GM19099 (cell line): ENCODE measurements at regions not wholly inside any gene's neighbourhood (a gene's known extent, or its start where the extent isn't known, plus 50 kb on each side); places are given as distances from the start of the nearest gene placed in this dataset.

Experiments
- POLR2A ChIP-seq: IDR thresholded peaks from 3 replicates; pipeline ENCODE4 v1.6.1; 2011; ENCODE audit warnings: low read depth; ENCODE audit not compliant: insufficient read length; ENCODE audit errors: extremely low read depth

- TF ChIP-seq POLR2A: no peak
These were observed 72.1 kb upstream of the ANKRD55 start for GRCh38 chr5:56305001-56305950.

- TF ChIP-seq POLR2A: no peak
These were observed 70.4 kb upstream of the ANKRD55 start for GRCh38 chr5:56303511-56303910.

- no peak for TF ChIP-seq POLR2A
These were observed 68.9 kb upstream of the ANKRD55 start for GRCh38 chr5:56302027-56302426.

GRCh38 chr5:56301069-56301468, 67.9 kb upstream of the ANKRD55 start:
- TF ChIP-seq POLR2A: no peak

GRCh38 chr5:56299212-56299611, 66.1 kb upstream of the ANKRD55 start:
- no peak for TF ChIP-seq POLR2A

GRCh38 chr5:56298336-56299090, 65.4 kb upstream of the ANKRD55 start:
- no peak for TF ChIP-seq POLR2A

GRCh38 chr5:56297851-56298250, 64.7 kb upstream of the ANKRD55 start:
- no peak for TF ChIP-seq POLR2A

DNA sequence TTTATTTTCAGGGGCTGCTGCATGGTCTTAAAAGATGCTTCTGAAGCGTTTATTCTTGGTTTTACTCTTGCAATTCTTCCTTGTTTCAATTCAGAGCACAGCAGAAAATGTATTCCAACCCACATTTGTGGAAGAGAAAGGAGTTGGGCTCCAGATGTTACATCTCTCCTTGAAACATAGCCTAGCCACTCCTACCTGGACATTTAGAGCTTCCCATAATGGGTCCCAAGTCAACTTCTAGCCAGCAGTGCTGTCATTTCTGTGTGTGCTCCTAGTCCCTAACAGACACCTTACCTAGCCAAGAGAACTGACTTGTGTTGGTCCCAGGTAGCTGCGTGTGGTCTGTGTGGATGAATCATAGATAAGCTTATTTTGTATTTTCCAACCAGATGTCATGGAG, 61.2 kb upstream of the ANKRD55 start:
- TF ChIP-seq POLR2A: no peak

- no peak for TF ChIP-seq POLR2A
These were observed 58.7 kb upstream of the ANKRD55 start for GRCh38 chr5:56291661-56292374.

- TF ChIP-seq POLR2A: no peak
These were observed 58.0 kb upstream of the ANKRD55 start for GRCh38 chr5:56291079-56291643.

DNA sequence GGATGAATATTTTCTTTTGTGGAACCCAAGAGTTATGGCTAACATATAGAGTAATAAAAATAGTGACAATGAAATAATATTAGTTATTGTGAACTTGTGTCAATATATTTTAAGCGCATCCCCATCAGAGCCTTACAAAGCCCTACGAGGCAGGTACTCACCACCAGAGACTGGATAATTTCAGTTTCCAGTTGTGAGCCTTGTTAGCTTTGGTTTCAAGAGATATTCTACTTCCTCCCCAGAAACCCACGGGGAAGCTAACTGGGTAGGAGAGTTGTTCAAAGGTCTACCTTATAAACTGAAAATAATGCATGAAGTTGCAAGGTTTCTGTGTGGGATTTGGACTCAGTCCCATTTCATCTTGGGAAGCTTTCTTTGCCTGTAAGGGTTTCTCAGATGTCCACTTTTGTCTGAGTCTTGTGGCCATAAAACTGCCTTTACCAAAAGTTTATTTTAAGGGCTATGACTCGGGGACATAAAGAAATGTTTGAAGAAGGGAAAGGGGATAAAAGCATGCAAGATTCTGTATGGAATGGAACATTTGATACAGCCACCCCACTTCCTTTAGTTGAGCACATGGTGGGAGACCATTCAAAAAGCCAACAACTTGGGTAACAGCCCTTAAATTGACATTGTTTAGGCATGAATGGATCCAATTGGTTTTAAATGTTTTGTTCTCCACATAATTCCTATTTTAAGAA, 57.4 kb upstream of the ANKRD55 start:
- TF ChIP-seq POLR2A: no peak

DNA sequence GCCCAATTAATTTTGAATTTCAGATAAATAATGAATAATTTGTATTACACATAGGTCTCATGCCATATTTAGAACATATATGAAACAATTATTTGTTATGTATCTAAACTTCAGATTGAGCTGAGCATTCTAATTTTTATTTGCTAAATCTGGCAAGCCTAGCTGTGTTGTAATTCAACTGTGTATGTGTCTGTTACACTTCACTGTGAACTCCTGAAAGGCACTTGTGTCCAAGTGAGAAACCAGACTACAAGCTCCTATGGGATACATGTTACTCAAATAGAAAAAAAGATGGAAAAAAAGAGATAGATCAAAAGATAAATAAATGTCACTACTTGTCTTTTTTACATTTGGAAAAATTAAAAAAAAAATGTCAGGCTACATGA, 56.5 kb upstream of the ANKRD55 start:
- no peak for TF ChIP-seq POLR2A

GRCh38 chr5:56288873-56289601, 55.9 kb upstream of the ANKRD55 start:
- no peak for TF ChIP-seq POLR2A
